GM12878 (cell line): ENCODE measurements at regions not wholly inside any gene's neighbourhood (a gene's known extent, or its start where the extent isn't known, plus 50 kb on each side); places are given as distances from the start of the nearest gene placed in this dataset.

Experiments
- ATAC-seq: fragments of 200-7000 bp; cut with Tn5 transposase; 3 replicates; pipeline ENCODE4 v1.9.1; 2020; ENCODE audit warnings: mild to moderate bottlenecking, moderate library complexity
- BruUV-seq: library from RNA; stranded (reverse); fragments of 400-500 nt; replicated peaks from 2 replicates; lab custom pipeline; 2021; lab: Mats Ljungman, UMichigan
- CTCF ChIA-PET: fragments of 300-600 bp; sonication (Branson Sonifier 250); formaldehyde crosslinking; extraction: SDS; loops from one replicate; lab custom pipeline; 2021; ENCODE audit warnings: inconsistent platforms; lab: Yijun Ruan, JAX
- POLR2A ChIA-PET: fragments of 350-600 bp; formaldehyde crosslinking; extraction: SDS; loops from one replicate; lab custom pipeline; 2021; ENCODE audit warnings: inconsistent platforms; lab: Charles Lee
- RAD21 ChIA-PET: fragments of 300-600 bp; sonication (Branson Sonifier 250); formaldehyde crosslinking; loops from one replicate; lab custom pipeline; 2023; ENCODE audit warnings: antibody characterized with exemption; ENCODE audit not compliant: unreplicated experiment; lab: Charles Lee
- SMC1A ChIA-PET: fragments of 300-600 bp; sonication (Branson Sonifier 250); formaldehyde crosslinking; loops from one replicate; lab custom pipeline; 2023; ENCODE audit not compliant: unreplicated experiment, uncharacterized antibody; lab: Charles Lee
- DNase-seq: peaks from one replicate; pipeline ENCODE4 v3.0.0-alpha.2; 2011; ENCODE audit warnings: low read depth, low spot score
- FAIRE-seq: peaks from 3 replicates; lab custom pipeline; 2011; peaks lifted over from hg19 to GRCh38; lab: Jason Lieb, UNC
- H2AFZ ChIP-seq: 2 replicates; pipeline ENCODE4 v1.6.0; 2011; ENCODE audit warnings: low read depth, low read length, control low read depth; ENCODE audit not compliant: control insufficient read depth
- H3K27ac ChIP-seq: 2 replicates; pipeline ENCODE4 v1.5.1; 2011; ENCODE audit warnings: control low read depth; ENCODE audit not compliant: control insufficient read depth, insufficient read depth
- H3K27me3 ChIP-seq, 2 experiments: replicated peaks in 1 of 2; 2 replicates each; pipeline versions ENCODE4 v1.6.0 to v1.6.1; 2011; ENCODE audit warnings: low read length in 1 of 2; ENCODE audit not compliant: control insufficient read depth in 2 of 2, insufficient read depth in 2 of 2
- H3K36me3 ChIP-seq, 2 experiments: 2 replicates each; pipeline ENCODE4 v1.5.1; 2011; ENCODE audit warnings: low read length in 1 of 2; ENCODE audit not compliant: control insufficient read depth in 2 of 2, insufficient read depth in 2 of 2
- H3K4me1 ChIP-seq: 2 replicates; pipeline ENCODE4 v1.6.1; 2011; ENCODE audit warnings: mild to moderate bottlenecking, low read length, moderate library complexity, mixed read lengths; ENCODE audit not compliant: control insufficient read depth, insufficient read depth
- H3K4me2 ChIP-seq: 2 replicates; pipeline ENCODE4 v1.6.0; 2011; ENCODE audit warnings: control low read depth; ENCODE audit not compliant: control insufficient read depth, insufficient read depth
- H3K4me3 ChIP-seq: fragments of 200-600 bp; sonication (generic); 2 replicates; pipeline ENCODE4 v1.5.1; 2016
- H3K79me2 ChIP-seq: 2 replicates; pipeline ENCODE4 v1.6.0; 2011; ENCODE audit warnings: low read length; ENCODE audit not compliant: control insufficient read depth, insufficient read depth
- H3K9ac ChIP-seq: 2 replicates; pipeline ENCODE4 v1.8.0; 2011; ENCODE audit warnings: low read length, control low read depth, mixed read lengths; ENCODE audit not compliant: control insufficient read depth, insufficient read depth
- H3K9me3 ChIP-seq: replicated peaks from 3 replicates; pipeline ENCODE4 v1.5.1; 2011; ENCODE audit warnings: mild to moderate bottlenecking, low read length; ENCODE audit not compliant: control insufficient read depth, insufficient read depth
- H4K20me1 ChIP-seq: 2 replicates; pipeline ENCODE4 v1.6.0; 2011; ENCODE audit not compliant: control insufficient read depth, insufficient read depth
- CHD2 ChIP-seq: IDR thresholded peaks from 2 replicates; pipeline ENCODE4 v1.6.1; 2011; ENCODE audit warnings: low read depth, low read length, improper control_type of control experiment, borderline replicate concordance
- FOXK2 ChIP-seq: fragments of 450-650 bp; IDR thresholded peaks from 2 replicates; pipeline ENCODE4 v1.6.1; 2017; ENCODE audit warnings: mild to moderate bottlenecking, moderate library complexity
- IRF5 ChIP-seq: fragments of 450-650 bp; IDR thresholded peaks from 2 replicates; pipeline ENCODE4 v1.6.1; 2017; ENCODE audit warnings: borderline replicate concordance
- NFXL1 ChIP-seq: fragments of 450-650 bp; IDR thresholded peaks from 2 replicates; pipeline ENCODE4 v1.6.1; 2017; ENCODE audit warnings: antibody characterized with exemption, mild to moderate bottlenecking, borderline replicate concordance
- NRF1 ChIP-seq: conservative IDR thresholded peaks from 2 replicates; pipeline ENCODE4 v1.6.1; 2011; ENCODE audit warnings: mild to moderate bottlenecking, low read depth, low read length, improper control_type of control experiment
- PBX3 ChIP-seq: IDR thresholded peaks from 2 replicates; pipeline ENCODE4 v1.6.1; 2011; ENCODE audit warnings: mild to moderate bottlenecking, low read depth, low read length, moderate library complexity; ENCODE audit not compliant: insufficient replicate concordance
- POU2F2 ChIP-seq: IDR thresholded peaks from 3 replicates; pipeline ENCODE4 v1.6.1; 2011; ENCODE audit warnings: low read depth, mild to moderate bottlenecking, low read length, borderline replicate concordance
- PRDM15 ChIP-seq: fragments of 450-650 bp; formaldehyde crosslinking; IDR thresholded peaks from 2 replicates; pipeline ENCODE4 v1.4.0; 2020; ENCODE audit warnings: mild to moderate bottlenecking, moderate library complexity
- RAD51 ChIP-seq: fragments of 450-650 bp; IDR thresholded peaks from 2 replicates; pipeline ENCODE4 v1.6.1; 2016; ENCODE audit warnings: moderate library complexity, mild to moderate bottlenecking, inconsistent platforms
- RB1 ChIP-seq: fragments of 450-650 bp; formaldehyde crosslinking; IDR thresholded peaks from 2 replicates; pipeline ENCODE4 v1.6.1; 2017; ENCODE audit warnings: mild to moderate bottlenecking, borderline replicate concordance
- SKIL ChIP-seq: fragments of 450-650 bp; IDR thresholded peaks from 2 replicates; pipeline ENCODE4 v1.6.1; 2017; ENCODE audit warnings: mild to moderate bottlenecking, low read depth, inconsistent platforms; ENCODE audit not compliant: poor library complexity, severe bottlenecking
- SMC3 ChIP-seq: IDR thresholded peaks from 2 replicates; pipeline ENCODE4 v1.6.1; 2011; ENCODE audit warnings: low read length, improper control_type of control experiment, borderline replicate concordance
- SREBF2 ChIP-seq: IDR thresholded peaks from 2 replicates; pipeline ENCODE4 v1.6.1; 2012; ENCODE audit warnings: mild to moderate bottlenecking, low read length
- TCF12 ChIP-seq: IDR thresholded peaks from 2 replicates; pipeline ENCODE4 v1.6.1; 2011; ENCODE audit warnings: low read depth, mild to moderate bottlenecking, low read length
- TCF7 ChIP-seq: IDR thresholded peaks from 2 replicates; pipeline ENCODE4 v1.6.1; 2014; ENCODE audit warnings: antibody characterized with exemption, borderline replicate concordance
- WGBS: methylation state at CpG from one replicate; pipeline ENCODE4 v1.1.6; 2016; ENCODE audit warnings: low lambda C conversion rate; ENCODE audit not compliant: insufficient replicate concordance, insufficient coverage; ENCODE audit errors: missing lambda C conversion rate; 5-methylcytosine and 5-hydroxymethylcytosine counted together
- in situ Hi-C: fragments of 300-500 bp; cut with MboI; formaldehyde crosslinking; loops from 9 replicates; pipeline ENCODE4 v1.14.3; 2018; ENCODE audit warnings: mixed read lengths
- intact Hi-C: fragments of 100-400 bp; cut with micrococcal nuclease; formaldehyde crosslinking; loops from one replicate; pipeline ENCODE4 v1.14.2; 2022; ENCODE audit not compliant: unreplicated experiment

- H3K27me3 ChIP-seq: no peaks in the 10 kb centered on the region
- H4K20me1 ChIP-seq: no peaks in the 10 kb centered on the region
- H3K4me2 ChIP-seq: no peak overlapping the region
- no peaks in the 10 kb centered on the region for H3K79me2 ChIP-seq
- no TSS peak for BruUV-seq
- H3K4me1 ChIP-seq: no peaks in the 10 kb centered on the region
- ChIA-PET CTCF (no interaction called here), SMC1A (no interaction called here), RAD21 (no interaction called here), POLR2A (no interaction called here)
- intact Hi-C loops (no loop called here), in situ Hi-C loops (no loop called here)
- TF ChIP-seq PRDM15 (CRISPR knock-in tag) (no peak), PBX3 (no peak), TCF12 (no peak), FOXK2 (no peak), NRF1 (no peak), CHD2 (no peak), RB1 (no peak), SMC3 (no peak), SKIL (no peak), NFXL1 (no peak), POU2F2 (no peak), TCF7 (no peak), SREBF2 (no peak), RAD51 (no peak), IRF5 (no peak)
- H2AFZ ChIP-seq: no peak overlapping the region
- ATAC-seq: no peak
- no peak for DNase-seq
- no peak overlapping the region for H3K9ac ChIP-seq
- no peaks in the 10 kb centered on the region for H3K9me3 ChIP-seq
- H3K27ac ChIP-seq: no peak overlapping the region
- FAIRE-seq: peak; percentile 18
- H3K36me3 ChIP-seq: no peaks in the 10 kb centered on the region
- H3K4me3 ChIP-seq: no peak overlapping the region
- WGBS: 0% methylated on average over 2 of the region's 2 CpGs
Measured at GRCh38 chr1:96292141-96292540, 429.4 kb upstream of the PTBP2 start.
